SK-N-SH treated with all-trans-retinoic acid at 6 μM for 48 hours (cell line): ENCODE measurements at regions not wholly inside any gene's neighbourhood (a gene's known extent, or its start where the extent isn't known, plus 50 kb on each side); places are given as distances from the start of the nearest gene placed in this dataset.

ENCODE experiments used
- BACH2 ChIP-seq: fragments of 250-450 bp; sonication (Bioruptor Pico); IDR thresholded peaks from 2 replicates; pipeline ENCODE4 v1.9.0; 2021; ENCODE audit warnings: mild to moderate bottlenecking, borderline replicate concordance
- ESRRG ChIP-seq: fragments of 250-450 bp; sonication (Bioruptor Pico); IDR thresholded peaks from 2 replicates; pipeline ENCODE4 v1.6.1; 2021; ENCODE audit warnings: mild to moderate bottlenecking
- SNAI2 ChIP-seq: fragments of 250-450 bp; sonication (Bioruptor Pico); IDR thresholded peaks from 2 replicates; pipeline ENCODE4 v1.5.0; 2020; ENCODE audit warnings: mild to moderate bottlenecking, moderate library complexity

GRCh38 chr2:234278556-234279255 lies 218.2 kb downstream of the ARL4C start:
- TF ChIP-seq BACH2 (CRISPR knock-in tag) (no peak), SNAI2 (CRISPR knock-in tag) (no peak), ESRRG (CRISPR knock-in tag) (no peak)
